ENCODE measurements at regions not wholly inside any gene's neighbourhood (a gene's known extent, or its start where the extent isn't known, plus 50 kb on each side); places are given as distances from the start of the nearest gene placed in this dataset.
"Not testable (repeated sequence)": the region's sequence is repeated elsewhere in the genome, so short reads cannot be mapped to it uniquely, and the experiment has no call there.

DNA sequence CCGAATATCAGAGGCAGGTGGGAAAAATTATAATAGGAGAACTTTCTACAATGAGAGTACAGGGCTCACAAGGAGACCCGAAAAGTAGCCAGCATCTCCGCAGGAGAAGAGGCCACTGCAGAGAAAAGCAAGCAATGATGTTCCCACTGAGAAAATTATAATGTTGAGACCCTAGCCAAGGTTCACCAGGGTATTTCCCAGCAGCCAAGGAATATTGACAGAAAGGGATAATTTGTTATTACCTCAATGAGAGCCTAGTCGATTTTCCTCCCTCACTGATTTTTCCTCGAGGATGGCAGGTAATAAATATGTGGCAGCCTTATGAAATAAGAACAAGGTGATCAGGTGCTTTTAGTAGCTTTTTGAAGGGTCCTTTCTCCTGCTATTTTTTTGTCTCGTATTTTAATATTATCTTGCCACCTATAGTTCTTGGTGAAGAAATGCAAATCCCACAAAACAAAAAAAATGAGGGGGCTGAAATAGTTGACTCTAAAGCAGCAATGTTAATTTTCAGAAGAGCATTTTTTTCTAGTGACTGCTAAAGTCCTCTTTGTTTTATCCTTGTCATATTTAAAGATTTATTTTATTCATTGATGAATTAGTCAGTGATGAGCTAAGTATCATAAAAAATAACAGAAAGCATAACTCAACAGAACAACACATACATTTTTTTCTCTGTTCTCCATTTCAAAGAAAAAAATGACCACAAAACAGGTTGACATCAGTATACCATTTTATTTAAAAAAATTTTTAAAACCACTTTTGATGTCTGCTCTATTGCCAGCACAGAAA is 215.4 kb downstream of the KCNE4 start:
- DNase-seq (ENCODE audit: low spot score): no peak
- intact Hi-C loops (cut with DNase I): no loop called here

- DNase-seq (ENCODE audit: low spot score): no peak
- intact Hi-C loops (cut with DNase I): no loop called here
Measured at GRCh38 chr2:223269386-223269785, 217.4 kb downstream of the KCNE4 start.

- intact Hi-C loops (cut with DNase I): no loop called here
- no peak for DNase-seq (ENCODE audit: low spot score)
Measured at GRCh38 chr2:223270548-223270947, 218.6 kb downstream of the KCNE4 start.

- DNase-seq (ENCODE audit: low spot score): no peak
- intact Hi-C loops (cut with DNase I): no loop called here
Measured at GRCh38 chr2:223273995-223274394, 222.0 kb downstream of the KCNE4 start.

DNA sequence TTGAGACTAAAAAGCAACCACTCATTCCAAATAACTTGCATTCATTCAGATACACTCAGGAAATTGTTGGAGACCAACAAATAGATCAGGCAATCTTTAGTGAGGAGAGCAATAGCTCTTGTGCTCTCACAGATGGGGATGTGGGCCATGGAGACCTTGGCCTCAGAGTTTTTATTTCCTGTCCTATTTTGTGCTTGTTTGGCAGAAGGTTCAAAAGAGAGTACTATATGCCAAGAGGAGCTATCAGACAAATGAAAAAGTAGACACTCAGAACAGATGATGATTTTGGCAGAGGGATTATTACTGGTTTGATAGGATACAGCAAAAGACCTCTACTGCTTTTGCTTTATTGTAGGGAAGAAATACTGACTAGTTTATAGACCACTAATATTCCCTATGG is 230.2 kb downstream of the KCNE4 start:
- DNase-seq (ENCODE audit: low spot score): no peak
- intact Hi-C loops (cut with DNase I): no loop called here

DNA sequence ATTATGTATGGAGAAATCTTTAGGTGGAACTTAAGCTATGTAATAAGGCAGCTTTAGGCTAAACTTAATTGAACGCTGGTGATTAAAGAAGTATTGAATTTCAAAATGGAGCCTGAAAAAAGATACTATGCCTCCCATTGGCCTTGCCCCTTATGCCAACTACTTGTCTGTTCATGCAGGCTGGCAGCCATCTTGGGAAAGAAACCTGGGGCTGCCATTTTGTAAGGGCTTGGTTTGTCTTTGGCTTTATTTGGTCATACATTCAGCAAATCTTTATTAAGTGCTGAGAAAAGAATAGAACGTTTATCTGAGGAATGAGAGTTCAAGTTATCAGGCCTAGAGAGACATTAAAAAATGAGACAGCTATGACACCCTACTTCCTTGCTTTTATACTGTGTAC is 231.3 kb downstream of the KCNE4 start:
- intact Hi-C loops (cut with DNase I): no loop called here
- DNase-seq (ENCODE audit: low spot score): no peak

DNA sequence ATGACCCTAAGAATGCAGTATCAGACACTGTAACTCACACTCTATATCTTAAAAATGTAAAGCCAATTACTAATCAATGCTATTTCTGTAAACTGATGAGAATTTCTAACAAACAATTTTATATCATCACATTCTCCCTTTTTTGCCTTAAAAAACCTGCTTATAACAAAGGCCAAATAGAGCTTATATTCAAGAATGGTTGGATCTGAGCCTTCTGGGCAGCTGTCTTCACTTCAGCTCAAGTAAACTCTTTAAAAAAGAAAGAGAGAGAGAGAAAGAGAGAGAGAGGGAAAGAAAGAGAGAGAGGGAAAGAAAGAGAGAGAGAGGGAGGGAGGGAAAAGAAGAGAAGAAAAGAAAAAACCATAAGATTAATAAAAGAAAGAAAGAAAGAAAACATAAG is 231.8 kb downstream of the KCNE4 start:
- no peak for DNase-seq (ENCODE audit: low spot score)
- intact Hi-C loops (cut with DNase I): no loop called here

DNA sequence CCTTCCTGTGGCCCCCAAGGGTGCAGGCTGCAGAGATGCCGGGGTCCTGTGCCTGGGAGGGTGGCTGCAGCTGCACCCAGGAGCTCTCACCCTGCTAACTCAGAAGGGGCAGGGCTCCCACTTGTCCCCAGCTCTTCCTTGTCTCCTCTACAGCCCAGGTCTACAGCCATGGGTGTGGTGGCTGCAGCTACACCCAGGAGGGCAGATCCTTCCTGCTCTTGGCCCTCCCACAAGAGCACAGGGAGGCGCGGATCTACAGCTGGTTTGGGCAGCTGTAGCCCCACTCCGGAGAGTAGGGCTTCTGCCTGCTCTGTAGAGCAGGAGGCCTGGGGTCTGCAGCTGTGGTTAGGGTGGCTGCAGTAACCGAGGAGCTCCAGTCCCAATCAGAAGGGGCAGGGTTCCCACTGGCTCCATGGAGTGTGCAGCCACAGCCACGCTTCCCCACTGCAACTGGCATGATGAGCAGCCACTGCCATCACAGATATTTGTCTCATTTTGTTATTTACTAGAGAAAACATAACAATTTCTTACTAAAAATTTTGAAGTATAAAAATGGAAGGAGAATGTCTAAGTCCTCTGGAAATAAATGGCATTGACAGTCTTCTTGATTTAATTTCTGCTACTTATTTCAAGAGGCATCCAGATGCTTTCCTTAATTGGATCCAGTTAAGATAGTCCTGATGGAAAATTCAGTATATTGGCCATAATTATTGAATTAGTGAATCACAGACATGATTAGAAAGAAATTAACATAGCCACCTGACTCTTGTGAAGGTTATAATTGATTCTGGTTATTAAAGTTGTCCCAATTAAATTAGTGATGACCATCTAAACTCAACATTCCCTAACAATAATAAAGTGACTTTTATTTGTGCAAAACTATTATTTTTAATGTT is 233.6 kb downstream of the KCNE4 start:
- intact Hi-C loops (cut with DNase I): no loop called here
- DNase-seq (ENCODE audit: low spot score): no peak

GRCh38 chr2:223294756-223295155 is 242.8 kb downstream of the KCNE4 start:
- intact Hi-C loops (cut with DNase I): no loop called here
- no peak for DNase-seq (ENCODE audit: low spot score)

- no peak for DNase-seq (ENCODE audit: low spot score)
- intact Hi-C loops (cut with DNase I): no loop called here
Measured at GRCh38 chr2:223297788-223298187, 245.8 kb downstream of the KCNE4 start.

GRCh38 chr2:223298329-223298728 is 246.3 kb downstream of the KCNE4 start:
- DNase-seq (ENCODE audit: low spot score); intact Hi-C loops (cut with DNase I): not testable (repeated sequence)

- no peak for DNase-seq (ENCODE audit: low spot score)
- intact Hi-C loops (cut with DNase I): no loop called here
Measured at GRCh38 chr2:223300326-223300725, 248.3 kb downstream of the KCNE4 start.

DNA sequence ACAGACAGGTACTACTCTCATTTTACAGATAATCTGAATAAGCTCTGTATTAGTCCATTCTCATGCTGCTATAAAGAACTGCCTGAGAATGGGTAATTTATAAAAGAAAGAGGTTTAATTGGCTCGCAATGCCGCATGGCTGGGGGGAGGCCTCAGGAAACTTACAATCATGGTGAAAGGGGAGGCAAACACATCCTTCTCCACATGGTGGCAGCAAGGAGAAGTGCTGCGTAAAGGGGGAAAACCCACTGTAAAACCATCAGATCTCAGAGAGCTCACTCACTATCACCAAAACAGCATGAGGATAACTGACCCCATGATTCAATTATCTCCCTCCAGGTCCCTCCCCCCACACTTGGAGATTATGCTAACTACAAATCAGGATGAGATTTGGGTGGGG is 254.4 kb downstream of the KCNE4 start:
- intact Hi-C loops (cut with DNase I): no loop called here
- DNase-seq (ENCODE audit: low spot score): no peak

DNA sequence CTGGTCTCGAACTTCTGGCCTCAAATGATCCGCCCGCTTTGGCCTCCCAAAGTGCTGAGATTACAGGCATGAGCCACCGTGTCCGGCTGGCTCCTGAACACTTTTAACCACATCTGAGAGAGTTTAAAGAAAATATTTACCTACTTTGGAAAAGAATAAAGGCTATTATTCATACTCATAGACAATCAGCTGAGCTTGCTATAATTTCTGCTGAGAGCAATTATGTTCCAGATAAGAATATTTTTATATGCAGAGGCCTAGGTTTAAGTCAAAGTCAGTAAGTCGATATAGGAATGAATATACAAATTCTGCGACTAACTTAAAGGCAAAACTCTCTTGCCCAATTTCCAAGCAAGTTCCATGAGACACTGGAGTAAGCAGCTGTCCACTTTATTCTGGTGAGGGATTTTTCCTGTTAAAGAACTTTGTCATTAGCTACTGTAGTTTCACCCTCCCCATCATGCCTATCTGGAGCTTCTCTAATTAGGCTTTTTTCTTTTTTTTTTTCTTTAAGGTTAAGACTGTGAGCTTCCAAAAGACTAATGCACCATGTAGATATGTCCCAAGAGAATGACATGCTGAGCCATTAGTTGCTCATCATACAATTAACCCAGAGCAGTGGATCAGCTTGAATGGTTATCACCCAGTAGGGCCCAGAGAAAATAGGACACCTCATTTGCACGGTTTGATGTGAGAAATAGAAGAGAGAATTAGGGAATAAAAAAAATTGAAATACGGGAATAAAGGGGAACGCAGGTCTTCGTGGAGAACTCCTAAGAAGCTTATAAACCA is 260.1 kb downstream of the KCNE4 start:
- intact Hi-C loops (cut with DNase I): no loop called here
- no peak for DNase-seq (ENCODE audit: low spot score)

GRCh38 chr2:223313101-223313500 is 261.1 kb downstream of the KCNE4 start:
- DNase-seq (ENCODE audit: low spot score): no peak
- intact Hi-C loops (cut with DNase I): no loop called here

- DNase-seq (ENCODE audit: low spot score): no peak
- intact Hi-C loops (cut with DNase I): no loop called here
Measured at GRCh38 chr2:223314811-223315210, 262.8 kb downstream of the KCNE4 start.

DNA sequence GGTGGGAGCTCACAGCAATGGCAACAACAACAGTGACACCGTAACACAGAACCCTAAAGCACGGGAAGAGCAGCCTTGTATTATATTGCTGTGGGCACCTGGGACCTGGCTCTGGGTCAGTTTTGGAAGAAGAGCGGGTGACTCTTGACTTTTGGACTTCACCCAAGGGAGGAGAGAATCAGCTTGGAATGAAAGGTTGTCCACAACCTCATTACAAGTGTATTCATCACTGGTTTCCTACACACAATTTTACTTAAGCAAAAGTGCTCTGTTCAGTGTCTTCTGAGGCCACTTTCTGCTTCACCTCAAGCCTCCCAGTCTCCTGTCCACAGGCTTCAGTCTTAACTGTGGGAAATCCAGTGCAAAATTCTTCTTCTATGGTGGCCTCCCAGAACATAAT is 263.8 kb downstream of the KCNE4 start:
- intact Hi-C loops (cut with DNase I): no loop called here
- no peak for DNase-seq (ENCODE audit: low spot score)

- DNase-seq (ENCODE audit: low spot score): no peak
- intact Hi-C loops (cut with DNase I): no loop called here
Measured at GRCh38 chr2:223316342-223316741, 264.4 kb downstream of the KCNE4 start.

DNA sequence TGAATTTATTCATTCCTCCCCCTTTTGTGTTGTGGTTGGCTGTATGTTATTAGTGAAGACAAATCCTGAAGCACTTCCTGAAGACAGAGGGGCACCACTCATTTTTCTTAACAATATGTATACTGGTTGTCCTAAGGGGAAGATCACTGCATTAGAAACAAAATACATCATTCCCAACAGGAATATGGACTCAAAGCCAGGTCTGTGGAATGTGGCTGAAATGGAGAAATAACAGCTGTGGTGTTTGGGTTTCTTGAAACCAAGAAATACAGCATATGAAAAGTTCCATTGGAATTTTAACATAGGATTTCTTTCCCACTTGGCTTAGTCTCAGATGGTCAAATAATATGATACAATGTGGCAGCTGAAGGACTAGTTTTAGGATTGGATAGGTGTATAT is 267.6 kb downstream of the KCNE4 start:
- no peak for DNase-seq (ENCODE audit: low spot score)
- intact Hi-C loops (cut with DNase I): no loop called here

DNA sequence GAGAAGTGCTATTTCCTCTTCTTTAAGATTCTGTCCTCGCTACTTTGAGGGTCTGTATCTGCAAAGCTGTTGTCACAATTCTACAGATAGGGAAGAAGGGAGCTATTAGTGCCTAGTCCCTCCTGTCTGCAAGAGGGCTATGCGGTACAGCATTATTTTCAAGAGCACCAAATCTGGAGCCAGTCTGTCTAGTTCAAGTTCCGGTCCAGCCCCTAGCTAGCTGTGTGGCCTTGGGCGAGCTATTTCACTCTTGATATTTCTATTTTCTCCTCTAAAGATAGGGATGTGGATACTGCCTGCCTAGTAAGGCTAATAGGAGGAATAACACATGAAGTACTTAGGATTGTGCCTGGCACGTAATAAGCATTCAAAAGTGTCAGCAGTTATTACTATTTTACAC is 272.4 kb downstream of the KCNE4 start:
- intact Hi-C loops (cut with DNase I): no loop called here
- DNase-seq (ENCODE audit: low spot score): no peak

Measured in cardiac septum (tissue), 1 donor.